HG03354 (cell line): ENCODE measurements at regions not wholly inside any gene's neighbourhood (a gene's known extent, or its start where the extent isn't known, plus 50 kb on each side); places are given as distances from the start of the nearest gene placed in this dataset.
"Not testable (repeated sequence)": the region's sequence is repeated elsewhere in the genome, so short reads cannot be mapped to it uniquely, and the experiment has no call there.

Experiments used
- ATAC-seq: cut with Tn5 transposase; IDR thresholded peaks from one replicate; pipeline ENCODE4 v1.9.1; 2021; ENCODE audit warnings: mild to moderate bottlenecking; ENCODE audit not compliant: unreplicated experiment, poor library complexity, severe bottlenecking

- not testable (repeated sequence) for ATAC-seq
These were observed 113.6 kb upstream of the OR4E1 start for GRCh38 chr14:21787242-21787641.

DNA sequence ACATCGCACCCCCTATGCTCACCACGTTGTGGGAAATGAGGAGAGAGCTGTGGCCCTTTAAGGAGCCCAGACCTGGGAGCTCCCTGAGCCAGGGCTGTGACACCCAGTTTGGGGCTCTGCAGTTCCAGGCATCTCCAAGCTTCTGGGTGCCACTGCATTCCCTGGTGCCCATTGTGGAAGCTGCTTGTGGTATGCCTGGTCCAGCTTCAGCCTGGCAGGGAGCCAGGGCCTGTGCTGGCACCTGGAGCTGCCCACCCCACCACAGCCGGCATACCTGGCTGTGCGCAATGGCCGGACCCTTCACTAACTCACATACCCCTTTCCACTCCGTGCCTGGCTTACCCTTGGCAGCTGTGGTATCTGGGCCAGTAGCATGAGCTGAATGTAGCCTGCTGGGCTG, 107.9 kb upstream of the OR4E1 start:
- no peak for ATAC-seq

- ATAC-seq: no peak
These were observed 106.9 kb upstream of the OR4E1 start for GRCh38 chr14:21780429-21781084.

DNA sequence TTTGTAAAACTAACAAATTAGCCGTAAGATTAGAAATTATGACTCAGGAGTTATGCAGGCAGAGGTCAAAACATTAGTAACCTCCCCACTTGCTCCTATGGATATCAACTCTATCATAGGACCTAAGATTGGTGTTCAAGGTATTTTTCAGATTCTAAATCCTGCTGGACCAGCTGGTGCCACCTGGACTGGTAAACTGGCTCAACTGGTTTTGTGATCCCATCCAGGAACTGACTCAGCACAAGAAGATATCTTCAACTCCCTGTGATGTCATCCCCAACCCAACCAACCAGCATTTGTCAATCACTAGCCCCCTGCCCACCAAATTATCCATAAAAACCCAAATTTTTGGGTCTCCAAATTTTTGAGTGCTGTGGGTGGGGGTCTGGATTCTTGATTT, 98.1 kb upstream of the OR4E1 start:
- ATAC-seq: no peak

DNA sequence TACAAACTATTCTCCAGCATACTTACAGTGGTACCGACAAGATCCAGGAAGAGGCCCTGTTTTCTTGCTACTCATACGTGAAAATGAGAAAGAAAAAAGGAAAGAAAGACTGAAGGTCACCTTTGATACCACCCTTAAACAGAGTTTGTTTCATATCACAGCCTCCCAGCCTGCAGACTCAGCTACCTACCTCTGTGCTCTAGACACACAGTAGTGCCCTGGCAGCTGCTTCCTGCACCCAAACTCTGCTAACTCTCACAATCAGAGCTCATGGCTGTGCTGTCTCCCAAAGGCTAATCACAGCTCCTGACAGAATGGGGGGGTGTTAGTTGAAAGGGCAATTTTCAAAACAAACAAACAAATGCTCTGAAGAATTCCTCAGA, 95.2 kb upstream of the OR4E1 start:
- no peak for ATAC-seq

- peak; percentile 62 for ATAC-seq
These were observed 94.7 kb upstream of the OR4E1 start for GRCh38 chr14:21768116-21768874.

GRCh38 chr14:21760360-21760759, 86.7 kb upstream of the OR4E1 start:
- ATAC-seq: not testable (repeated sequence)

DNA sequence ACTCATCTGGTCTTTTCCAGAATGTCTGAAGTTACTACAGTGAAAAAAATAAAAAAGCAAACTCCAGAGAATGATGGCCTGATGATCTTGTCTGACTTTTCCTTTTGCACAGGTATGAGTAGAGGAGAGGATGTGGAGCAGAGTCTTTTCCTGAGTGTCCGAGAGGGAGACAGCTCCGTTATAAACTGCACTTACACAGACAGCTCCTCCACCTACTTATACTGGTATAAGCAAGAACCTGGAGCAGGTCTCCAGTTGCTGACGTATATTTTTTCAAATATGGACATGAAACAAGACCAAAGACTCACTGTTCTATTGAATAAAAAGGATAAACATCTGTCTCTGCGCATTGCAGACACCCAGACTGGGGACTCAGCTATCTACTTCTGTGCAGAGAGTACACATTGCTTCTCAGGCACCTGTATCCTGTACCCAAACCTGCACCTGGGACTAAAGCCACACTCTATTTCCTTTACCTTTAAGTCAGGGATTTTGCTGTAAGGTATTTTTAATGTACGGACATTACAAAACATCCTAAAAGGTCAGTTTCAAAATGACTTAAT, 75.8 kb upstream of the OR4E1 start:
- ATAC-seq: no peak

DNA sequence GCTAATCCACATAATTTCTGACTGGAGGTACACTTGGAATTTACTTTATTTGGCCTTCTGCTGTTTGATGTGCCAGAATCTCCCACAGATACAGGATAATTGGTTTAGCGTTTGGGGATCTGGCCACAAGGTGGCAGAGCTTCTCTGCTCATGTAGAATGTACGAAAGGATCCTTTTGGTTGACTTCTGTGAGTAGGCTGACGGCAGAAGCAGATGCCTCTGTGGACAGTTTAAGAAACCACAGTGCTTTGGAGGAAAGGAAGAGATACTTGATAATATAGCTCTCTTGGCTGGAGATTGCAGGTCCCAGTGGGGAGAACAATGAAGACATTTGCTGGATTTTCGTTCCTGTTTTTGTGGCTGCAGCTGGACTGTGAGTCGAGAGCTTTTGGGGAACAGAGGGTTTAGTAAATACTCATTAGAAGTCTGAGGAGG, 75.3 kb upstream of the OR4E1 start:
- ATAC-seq: peak; percentile 62

- ATAC-seq: no peak
These were observed 62.2 kb upstream of the OR4E1 start for GRCh38 chr14:21735639-21736307.

DNA sequence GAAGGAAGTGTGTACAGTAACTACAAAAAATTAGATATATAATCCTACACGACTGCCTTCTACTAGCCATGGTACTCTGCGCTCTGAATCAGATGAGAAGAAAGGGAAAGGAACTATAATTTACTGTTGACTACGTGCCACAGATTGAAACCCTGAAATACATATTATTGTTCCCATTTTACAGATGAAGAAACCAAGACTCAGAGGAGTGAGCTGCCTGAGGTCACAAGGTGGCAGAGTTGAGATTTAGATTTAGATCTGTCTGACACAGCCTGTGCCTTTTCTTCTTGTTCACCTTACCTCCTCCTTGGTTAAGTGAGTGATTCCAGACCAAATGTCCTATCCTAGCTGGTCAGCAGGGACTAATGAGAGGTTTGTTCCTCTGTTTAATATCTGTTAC, 61.6 kb upstream of the OR4E1 start:
- no peak for ATAC-seq

- peak; percentile 56 for ATAC-seq
These were observed 60.9 kb upstream of the OR4E1 start for GRCh38 chr14:21734457-21735074.

DNA sequence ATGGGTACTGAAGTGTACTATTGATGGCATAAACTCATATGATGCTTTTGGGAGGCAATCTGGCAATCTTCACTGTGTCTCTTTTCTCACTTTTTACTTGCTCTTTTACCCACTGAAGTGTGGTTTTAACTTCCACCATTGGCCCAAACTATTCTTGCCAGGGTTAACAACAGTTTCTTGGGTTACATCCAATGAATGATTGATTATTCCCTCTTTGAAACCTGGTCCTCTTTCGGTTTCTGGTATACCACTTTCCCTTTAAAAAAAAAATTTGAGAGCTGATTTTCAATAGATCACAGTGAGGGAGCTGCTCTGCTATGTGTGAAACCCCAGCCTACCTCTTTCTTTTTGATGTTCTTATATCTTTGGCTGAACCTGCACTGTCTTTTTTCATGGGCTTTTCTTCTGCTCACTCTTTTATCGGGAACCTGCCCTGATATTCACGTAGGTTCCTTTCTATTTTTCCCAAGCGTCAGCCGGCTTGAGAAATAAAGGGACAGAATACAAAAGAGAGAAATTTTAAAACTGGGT, 56.1 kb upstream of the OR4E1 start:
- ATAC-seq: no peak

- no peak for ATAC-seq
These were observed 51.6 kb upstream of the OR4E1 start for GRCh38 chr14:21725250-21725649.

DNA sequence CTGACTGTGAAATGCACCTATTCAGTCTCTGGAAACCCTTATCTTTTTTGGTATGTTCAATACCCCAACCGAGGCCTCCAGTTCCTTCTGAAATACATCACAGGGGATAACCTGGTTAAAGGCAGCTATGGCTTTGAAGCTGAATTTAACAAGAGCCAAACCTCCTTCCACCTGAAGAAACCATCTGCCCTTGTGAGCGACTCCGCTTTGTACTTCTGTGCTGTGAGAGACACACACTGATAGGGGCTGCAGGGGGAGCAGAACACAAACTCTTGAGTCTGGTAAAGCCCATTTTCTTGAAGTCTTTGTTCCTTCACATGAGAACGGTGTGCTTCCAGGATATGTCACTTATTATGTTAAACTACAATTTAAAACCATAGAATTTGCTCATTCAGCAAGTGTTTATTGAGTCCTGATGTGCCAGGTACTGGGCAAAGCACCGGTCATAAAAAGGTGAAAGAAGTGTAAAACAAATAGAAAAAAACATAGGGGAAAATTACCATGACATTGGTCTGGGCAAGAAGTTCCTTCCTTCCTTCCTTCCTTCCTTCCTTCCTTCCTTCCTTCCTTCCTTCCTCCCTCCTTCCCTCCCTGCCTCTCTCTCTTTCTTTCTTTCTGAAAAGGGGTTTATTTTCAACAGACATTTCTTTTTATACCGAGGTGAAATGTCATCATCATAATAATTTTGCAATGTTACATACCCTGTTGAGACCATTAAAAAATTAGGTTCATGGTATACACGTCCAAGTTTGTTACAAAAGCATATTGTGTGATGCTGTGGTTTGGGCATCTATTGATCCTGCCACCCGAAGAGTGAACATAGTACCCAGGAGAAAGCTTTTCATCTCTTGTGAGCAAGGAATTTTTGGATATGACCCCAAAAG, 50.7 kb upstream of the OR4E1 start:
- ATAC-seq: no peak

DNA sequence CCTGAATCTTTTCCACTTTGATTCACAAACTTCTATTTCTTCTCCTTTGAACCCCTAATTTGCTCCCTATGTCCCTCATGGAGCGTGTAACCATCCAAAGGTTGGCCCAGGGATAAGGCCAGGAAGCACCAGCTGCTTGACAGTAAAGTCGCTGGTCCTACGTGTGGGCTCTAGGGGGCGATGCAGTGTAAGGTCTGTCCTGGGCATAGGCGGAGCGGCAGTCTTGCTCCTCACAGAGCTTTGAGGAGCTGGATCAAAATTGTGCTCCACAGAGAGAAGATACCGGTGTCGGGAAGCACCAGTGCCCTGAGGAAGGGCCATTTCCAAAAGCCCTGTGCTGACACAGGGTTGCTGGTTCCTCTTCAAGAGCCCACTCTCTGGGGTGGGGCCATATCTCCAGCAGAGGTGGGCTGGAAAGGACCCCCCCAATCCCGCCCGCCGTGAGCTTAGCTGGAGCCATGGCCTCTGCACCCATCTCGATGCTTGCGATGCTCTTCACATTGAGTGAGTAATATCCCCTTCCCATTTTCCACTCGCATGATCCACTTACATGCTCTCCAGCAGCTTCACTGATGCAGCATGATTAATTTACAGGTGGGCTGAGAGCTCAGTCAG, 49.9 kb upstream of the OR4E1 start:
- no peak for ATAC-seq
